SU-DHL-6 (cell line): ENCODE measurements at regions not wholly inside any gene's neighbourhood (a gene's known extent, or its start where the extent isn't known, plus 50 kb on each side); places are given as distances from the start of the nearest gene placed in this dataset.

Experiments used
- CTCF ChIP-seq: fragments of 200-600 bp; sonication (generic); IDR thresholded peaks from one replicate; pipeline ENCODE4 v1.5.1; 2017; ENCODE audit warnings: antibody characterized with exemption, mild to moderate bottlenecking, low read length, moderate library complexity; ENCODE audit not compliant: insufficient read depth, poor library complexity, severe bottlenecking
- EZH2phosphoT487 ChIP-seq: fragments of 200-600 bp; sonication (generic), shearing (Covaris generic); conservative IDR thresholded peaks from 2 replicates; pipeline ENCODE4 v1.6.1; 2018; ENCODE audit warnings: mild to moderate bottlenecking, antibody characterized with exemption, low read length, moderate library complexity, mixed read lengths

- no peak for TF ChIP-seq CTCF
- no peak for TF ChIP-seq EZH2phosphoT487
Measured at GRCh38 chr15:26134152-26134551, 271.0 kb upstream of the ATP10A start.
